ENCODE measurements at regions not wholly inside any gene's neighbourhood (a gene's known extent, or its start where the extent isn't known, plus 50 kb on each side); places are given as distances from the start of the nearest gene placed in this dataset.

DNA sequence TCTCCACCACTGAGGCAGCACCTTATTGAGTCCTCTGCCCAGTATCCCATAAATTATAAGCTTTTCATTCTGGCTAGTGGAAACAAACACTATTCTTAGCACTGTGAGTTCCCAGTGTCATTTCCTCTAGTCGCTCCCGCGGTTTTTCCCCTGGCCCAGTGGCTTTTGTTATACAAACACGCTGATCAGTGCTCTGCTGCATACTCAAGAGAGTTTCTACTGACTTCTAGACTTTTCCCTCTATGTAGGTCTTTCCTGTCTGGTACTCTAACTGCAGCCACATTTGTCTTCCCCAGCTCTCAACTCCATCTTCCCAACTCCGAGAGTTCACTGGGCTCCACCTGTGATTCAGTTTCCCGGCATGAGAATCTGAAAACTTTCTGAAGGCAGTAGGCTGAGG is 556.6 kb upstream of the SALL1 start:
- DNase-seq (no peak), ATAC-seq (no peak)
- Mint-ChIP-seq H3K4me1 (no peaks in the 10 kb centered on the region), H3K4me3 (no peak overlapping the region), H3K36me3 (ENCODE audit: low read depth) (no peaks in the 10 kb centered on the region), H3K9me3 (peaks cover 33% of the 10 kb centered on the region), H3K27ac (no peak overlapping the region), H3K27me3 (no peaks in the 10 kb centered on the region)

DNA sequence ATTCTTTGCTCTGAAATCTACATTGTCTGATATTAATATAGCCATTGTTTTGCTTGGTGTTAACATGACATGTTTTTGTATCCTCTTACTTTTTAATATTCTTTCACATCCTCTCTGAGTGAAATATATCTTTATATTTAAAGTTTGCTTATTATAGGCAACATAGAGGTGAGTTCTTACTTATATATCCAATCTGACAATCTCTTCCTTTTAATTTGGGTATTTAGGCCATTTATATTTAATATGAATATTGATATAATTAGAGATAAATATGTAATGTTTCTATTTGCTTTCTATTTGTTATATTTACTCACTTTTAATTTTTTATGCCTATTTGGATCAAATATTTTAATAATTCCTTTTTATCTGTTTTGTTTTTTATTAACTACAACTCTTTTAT is 554.1 kb upstream of the SALL1 start:
- H3K4me1 Mint-ChIP-seq: no peaks in the 10 kb centered on the region
- H3K36me3 Mint-ChIP-seq (ENCODE audit: low read depth): no peaks in the 10 kb centered on the region
- no peak for DNase-seq
- no peaks in the 10 kb centered on the region for H3K27me3 Mint-ChIP-seq
- no peak overlapping the region for H3K4me3 Mint-ChIP-seq
- ATAC-seq: no peak
- H3K9me3 Mint-ChIP-seq: peaks cover 33% of the 10 kb centered on the region
- H3K27ac Mint-ChIP-seq: no peak overlapping the region

DNA sequence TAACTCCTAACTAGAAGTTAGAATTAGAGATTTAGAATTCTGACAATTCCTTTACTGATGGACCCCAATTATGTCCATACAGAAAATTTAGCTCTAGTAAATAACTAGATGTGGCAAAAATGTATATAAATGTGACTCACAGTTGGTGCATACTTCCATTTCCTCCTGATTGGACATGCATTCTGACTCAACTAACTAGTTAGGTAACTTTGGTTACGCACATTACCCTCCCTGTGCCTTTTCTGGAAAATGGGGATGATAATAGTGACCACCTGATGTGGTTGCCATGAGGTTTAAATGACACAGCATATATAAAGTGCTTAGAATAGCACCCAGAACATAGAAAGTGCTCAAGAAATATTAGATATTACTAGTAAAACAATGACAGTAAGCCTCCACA is 550.0 kb upstream of the SALL1 start:
- no peak overlapping the region for H3K4me3 Mint-ChIP-seq
- no peaks in the 10 kb centered on the region for H3K27me3 Mint-ChIP-seq
- no peaks in the 10 kb centered on the region for H3K36me3 Mint-ChIP-seq (ENCODE audit: low read depth)
- ATAC-seq: no peak
- no peak for DNase-seq
- H3K9me3 Mint-ChIP-seq: peaks cover 19% of the 10 kb centered on the region
- no peak overlapping the region for H3K27ac Mint-ChIP-seq
- H3K4me1 Mint-ChIP-seq: no peaks in the 10 kb centered on the region

DNA sequence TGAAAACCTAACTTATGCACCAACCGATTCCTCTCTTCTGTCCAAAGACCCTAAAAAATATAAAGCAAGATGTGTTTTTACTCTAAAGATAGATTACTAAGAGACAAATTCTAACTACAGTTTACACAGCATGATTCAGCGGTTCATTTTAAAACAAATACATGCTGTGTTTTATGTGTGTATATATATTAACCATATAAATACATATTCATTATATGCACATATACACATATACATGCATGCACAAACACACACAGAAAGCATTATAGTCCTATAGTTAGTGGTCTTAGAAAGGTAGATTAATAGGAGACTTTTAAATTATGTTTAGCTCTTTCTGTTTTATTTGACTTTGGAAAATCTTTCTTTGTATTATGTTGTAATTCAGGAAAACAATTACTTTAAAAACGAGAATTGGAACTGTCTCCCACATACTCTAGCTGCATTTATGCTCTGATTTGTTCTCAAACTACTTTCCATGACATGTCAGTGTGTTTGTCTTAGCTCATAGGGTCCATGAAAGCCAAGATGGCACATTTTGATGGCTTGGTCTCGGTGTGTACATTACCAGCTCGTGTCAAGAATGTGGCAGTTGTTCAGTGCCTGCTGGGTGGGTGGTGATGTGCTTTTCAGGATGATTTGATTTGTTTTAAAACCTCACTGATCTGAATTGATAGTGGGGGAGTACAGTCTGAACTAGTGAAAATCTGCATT is 548.8 kb upstream of the SALL1 start:
- peaks cover 20% of the 10 kb centered on the region for H3K9me3 Mint-ChIP-seq
- no peaks in the 10 kb centered on the region for H3K36me3 Mint-ChIP-seq (ENCODE audit: low read depth)
- H3K4me1 Mint-ChIP-seq: no peaks in the 10 kb centered on the region
- ATAC-seq: no peak
- DNase-seq: no peak
- no peaks in the 10 kb centered on the region for H3K27me3 Mint-ChIP-seq
- H3K4me3 Mint-ChIP-seq: no peak overlapping the region
- no peak overlapping the region for H3K27ac Mint-ChIP-seq

DNA sequence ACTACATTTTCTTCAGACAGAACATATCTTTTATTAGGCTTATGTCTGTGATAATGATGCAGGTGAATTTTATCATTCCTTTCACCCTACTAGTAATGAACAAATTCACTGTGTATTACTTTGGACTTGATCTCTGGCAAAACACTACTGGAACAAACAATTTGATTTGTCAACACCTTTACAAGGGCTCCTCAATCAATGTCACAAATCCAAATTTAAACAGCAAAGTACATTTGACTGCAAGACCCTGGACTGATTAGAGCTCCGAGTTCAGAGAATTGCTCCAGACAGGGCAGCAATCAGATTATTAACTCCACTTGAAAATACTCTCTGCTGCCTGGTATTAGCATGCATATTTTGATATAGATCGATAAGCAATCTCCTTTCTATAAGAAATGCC is 547.6 kb upstream of the SALL1 start:
- no peak for ATAC-seq
- no peak overlapping the region for H3K27ac Mint-ChIP-seq

DNA sequence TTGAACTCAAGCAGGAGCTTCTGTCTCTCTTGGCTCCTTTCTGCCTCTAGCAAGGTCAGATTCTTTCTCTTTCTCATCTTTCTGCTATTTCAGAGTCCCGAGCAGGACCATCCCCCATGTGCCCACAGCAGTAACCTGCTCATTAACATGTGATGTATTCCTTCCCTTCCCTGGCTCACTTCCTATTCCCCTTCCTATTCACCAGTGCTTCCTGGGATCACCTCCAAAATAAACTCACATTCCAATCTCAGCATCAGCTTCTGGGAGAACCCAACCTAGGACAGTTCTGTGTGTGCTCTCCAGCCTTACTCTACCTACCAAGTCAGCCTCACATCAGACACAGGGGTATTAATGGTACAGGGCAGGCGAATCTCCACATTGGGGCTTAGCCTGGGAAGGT is 546.4 kb upstream of the SALL1 start:
- ATAC-seq (no peak), DNase-seq (no peak)
- Mint-ChIP-seq H3K9me3 (peaks cover 25% of the 10 kb centered on the region), H3K36me3 (ENCODE audit: low read depth) (no peaks in the 10 kb centered on the region), H3K27me3 (no peaks in the 10 kb centered on the region), H3K4me3 (no peak overlapping the region), H3K4me1 (no peaks in the 10 kb centered on the region), H3K27ac (no peak overlapping the region)

More for the DNA sequence above, 547.6 kb upstream of the SALL1 start:
- Mint-ChIP-seq H3K4me3 (no peak overlapping the region), H3K36me3 (ENCODE audit: low read depth) (no peaks in the 10 kb centered on the region), H3K27me3 (no peaks in the 10 kb centered on the region), H3K4me1 (no peaks in the 10 kb centered on the region), H3K9me3 (peaks cover 16% of the 10 kb centered on the region)
- no peak for DNase-seq

DNA sequence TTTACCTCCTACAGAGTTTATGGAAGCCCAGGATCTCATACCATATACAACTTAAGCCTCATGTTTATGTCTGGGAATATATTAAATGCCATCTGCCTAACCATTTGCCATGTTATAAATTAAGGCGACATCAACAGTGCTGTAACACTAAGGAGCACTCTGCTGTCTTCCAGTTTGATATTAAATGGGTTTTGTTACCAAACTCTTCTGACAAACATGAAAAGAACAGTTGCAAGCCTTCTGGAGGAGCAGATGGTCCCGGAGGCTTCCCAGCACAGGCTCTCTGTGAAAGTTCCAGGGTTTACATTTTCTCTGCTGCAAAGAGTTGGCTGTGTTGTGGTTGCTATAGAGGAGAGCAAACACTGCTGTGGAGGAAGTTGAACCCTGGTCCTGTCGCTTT is 545.3 kb upstream of the SALL1 start:
- no peak for ATAC-seq
- Mint-ChIP-seq H3K9me3 (peaks cover 25% of the 10 kb centered on the region), H3K36me3 (ENCODE audit: low read depth) (no peaks in the 10 kb centered on the region), H3K27ac (no peak overlapping the region), H3K4me1 (no peaks in the 10 kb centered on the region), H3K4me3 (no peak overlapping the region), H3K27me3 (no peaks in the 10 kb centered on the region)
- no peak for DNase-seq

DNA sequence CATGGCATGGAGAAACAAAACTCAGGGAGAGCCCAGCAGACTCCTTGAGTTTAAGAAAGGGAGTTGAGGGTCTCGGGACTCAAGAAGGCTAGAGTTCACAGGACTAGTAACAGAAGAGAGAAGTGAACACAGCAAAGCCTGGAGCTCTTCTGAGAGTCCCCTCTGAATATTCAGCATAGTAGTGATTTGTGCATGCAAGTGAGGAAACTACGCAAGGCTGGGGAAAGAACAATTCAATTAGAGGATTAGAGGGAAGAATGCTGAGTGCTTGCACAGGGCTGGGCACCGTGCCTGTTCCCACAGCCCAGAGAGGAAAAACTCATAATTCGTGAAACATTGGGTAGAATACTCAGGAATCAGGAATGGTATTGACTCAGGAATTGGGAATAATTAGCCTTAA is 540.0 kb upstream of the SALL1 start:
- H3K27me3 Mint-ChIP-seq: no peaks in the 10 kb centered on the region
- no peaks in the 10 kb centered on the region for H3K36me3 Mint-ChIP-seq (ENCODE audit: low read depth)
- no peak overlapping the region for H3K4me3 Mint-ChIP-seq
- peaks cover 30% of the 10 kb centered on the region for H3K9me3 Mint-ChIP-seq
- no peak overlapping the region for H3K27ac Mint-ChIP-seq
- DNase-seq: no peak
- ATAC-seq: no peak
- no peaks in the 10 kb centered on the region for H3K4me1 Mint-ChIP-seq

DNA sequence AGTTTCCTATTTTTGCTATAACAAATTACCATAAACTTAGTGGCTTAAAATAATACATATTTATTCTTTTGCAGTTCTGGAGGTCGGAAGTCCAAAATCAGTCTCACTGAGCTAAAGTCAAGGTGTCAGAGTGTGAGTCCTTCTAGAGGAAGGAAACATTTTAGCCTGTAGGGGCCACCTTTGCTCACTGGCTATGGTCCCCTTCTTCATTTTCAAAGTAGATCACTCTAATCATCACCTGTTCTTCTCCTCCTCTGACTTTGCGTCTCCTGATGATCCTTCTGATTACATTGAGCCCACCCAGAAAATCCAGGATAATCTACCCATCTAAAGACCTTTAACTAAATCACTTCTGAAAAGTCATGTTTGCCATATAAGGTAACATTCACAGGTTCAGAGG is 534.4 kb upstream of the SALL1 start:
- no peak for DNase-seq
- no peak overlapping the region for H3K27ac Mint-ChIP-seq
- no peak overlapping the region for H3K4me3 Mint-ChIP-seq
- H3K4me1 Mint-ChIP-seq: no peaks in the 10 kb centered on the region
- no peak for ATAC-seq
- no peaks in the 10 kb centered on the region for H3K27me3 Mint-ChIP-seq
- H3K9me3 Mint-ChIP-seq: peaks cover 18% of the 10 kb centered on the region
- H3K36me3 Mint-ChIP-seq (ENCODE audit: low read depth): no peaks in the 10 kb centered on the region

DNA sequence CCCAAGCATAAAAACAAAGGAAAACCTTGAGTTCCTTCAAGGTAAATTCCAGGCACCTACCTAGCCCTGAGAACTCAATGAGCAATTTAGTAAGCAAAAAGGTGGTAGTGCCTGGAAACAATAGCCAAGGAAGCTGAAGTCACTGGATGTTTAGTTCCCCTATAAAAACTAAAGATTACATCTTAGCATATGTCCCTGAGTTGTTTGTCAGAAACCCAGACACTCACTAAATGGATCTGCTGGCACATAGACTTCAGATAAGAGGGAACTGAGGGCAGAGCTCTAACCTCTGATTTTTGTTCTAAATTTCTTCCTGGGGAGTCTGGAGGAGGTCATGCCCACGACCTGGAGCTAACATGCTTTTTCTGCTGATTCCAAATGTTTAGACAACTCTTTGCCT is 532.8 kb upstream of the SALL1 start:
- no peak for DNase-seq
- H3K36me3 Mint-ChIP-seq (ENCODE audit: low read depth): no peaks in the 10 kb centered on the region
- H3K27ac Mint-ChIP-seq: no peak overlapping the region
- H3K4me1 Mint-ChIP-seq: no peaks in the 10 kb centered on the region
- H3K27me3 Mint-ChIP-seq: no peaks in the 10 kb centered on the region
- peaks cover 13% of the 10 kb centered on the region for H3K9me3 Mint-ChIP-seq
- ATAC-seq: no peak
- no peak overlapping the region for H3K4me3 Mint-ChIP-seq

DNA sequence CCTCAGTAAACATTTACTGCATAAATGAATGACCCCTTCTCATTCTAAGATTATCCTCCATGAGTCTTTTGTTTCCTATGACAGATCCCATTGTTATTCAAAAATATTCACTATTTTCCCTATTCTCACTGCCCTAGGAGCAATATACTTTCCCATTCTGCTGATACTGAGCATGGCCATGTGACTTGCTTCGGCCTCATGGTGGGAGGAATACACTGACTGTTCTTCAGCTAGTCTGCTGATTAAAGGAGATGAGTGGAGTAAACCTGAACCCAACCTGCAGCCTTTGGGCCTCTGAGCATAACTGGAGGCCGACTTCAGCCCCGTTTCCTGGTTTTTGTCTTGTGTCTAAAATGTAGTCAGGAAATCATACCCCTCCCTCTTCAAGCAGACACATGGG is 531.8 kb upstream of the SALL1 start:
- Mint-ChIP-seq H3K27me3 (no peaks in the 10 kb centered on the region), H3K27ac (no peak overlapping the region), H3K4me1 (no peaks in the 10 kb centered on the region), H3K4me3 (no peak overlapping the region), H3K36me3 (ENCODE audit: low read depth) (no peaks in the 10 kb centered on the region), H3K9me3 (peaks cover 13% of the 10 kb centered on the region)
- no peak for DNase-seq
- no peak for ATAC-seq

DNA sequence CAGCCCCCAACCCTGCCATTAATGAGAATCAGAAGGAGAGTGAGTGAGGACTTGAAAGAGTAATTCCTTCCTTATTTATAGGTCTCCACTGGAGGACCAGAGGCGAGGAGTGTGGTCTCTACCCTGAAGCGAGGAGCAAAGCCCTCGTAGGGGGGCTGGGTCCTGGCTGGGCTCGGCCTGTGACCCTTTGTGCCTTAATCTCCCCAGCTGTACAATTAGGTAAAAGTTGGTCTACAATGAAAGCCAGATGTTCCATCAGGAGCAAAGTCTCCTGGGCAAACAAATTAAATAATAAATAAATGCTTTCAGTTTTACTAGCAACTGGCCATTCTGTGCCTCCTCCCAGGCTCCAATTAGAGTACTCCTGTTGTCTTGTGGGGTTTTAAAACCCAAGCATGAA is 523.5 kb upstream of the SALL1 start:
- no peak for ATAC-seq
- Mint-ChIP-seq H3K27ac (no peak overlapping the region), H3K4me1 (no peaks in the 10 kb centered on the region), H3K36me3 (ENCODE audit: low read depth) (no peaks in the 10 kb centered on the region), H3K4me3 (no peak overlapping the region), H3K27me3 (no peaks in the 10 kb centered on the region), H3K9me3 (peaks cover 7% of the 10 kb centered on the region)
- DNase-seq: no peak

DNA sequence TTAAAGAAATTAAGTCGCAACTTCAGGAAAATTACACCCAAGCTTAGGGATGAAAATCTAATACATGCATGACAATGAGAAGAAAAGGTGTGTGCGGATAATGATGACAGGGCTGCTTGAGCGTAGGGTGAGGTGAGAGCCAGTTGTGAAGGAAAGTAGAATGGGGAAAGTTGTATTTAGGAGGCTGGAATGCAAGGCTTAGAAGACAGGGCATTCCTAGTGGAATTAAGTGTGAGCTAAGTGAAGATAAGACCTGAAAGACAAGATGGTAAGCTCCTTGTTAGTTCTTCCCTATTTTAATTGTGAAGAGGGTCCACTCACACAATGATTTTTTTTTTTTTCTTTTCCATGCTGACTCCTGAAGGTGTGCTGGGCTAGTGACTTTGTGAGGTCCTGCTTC is 519.5 kb upstream of the SALL1 start:
- DNase-seq (no peak), ATAC-seq (no peak)
- no peaks in the 10 kb centered on the region for H3K4me1 Mint-ChIP-seq
- H3K27me3 Mint-ChIP-seq: no peaks in the 10 kb centered on the region
- H3K27ac Mint-ChIP-seq: no peak overlapping the region
- H3K4me3 Mint-ChIP-seq: no peak overlapping the region
- H3K36me3 Mint-ChIP-seq (ENCODE audit: low read depth): no peaks in the 10 kb centered on the region
- peaks cover 7% of the 10 kb centered on the region for H3K9me3 Mint-ChIP-seq

DNA sequence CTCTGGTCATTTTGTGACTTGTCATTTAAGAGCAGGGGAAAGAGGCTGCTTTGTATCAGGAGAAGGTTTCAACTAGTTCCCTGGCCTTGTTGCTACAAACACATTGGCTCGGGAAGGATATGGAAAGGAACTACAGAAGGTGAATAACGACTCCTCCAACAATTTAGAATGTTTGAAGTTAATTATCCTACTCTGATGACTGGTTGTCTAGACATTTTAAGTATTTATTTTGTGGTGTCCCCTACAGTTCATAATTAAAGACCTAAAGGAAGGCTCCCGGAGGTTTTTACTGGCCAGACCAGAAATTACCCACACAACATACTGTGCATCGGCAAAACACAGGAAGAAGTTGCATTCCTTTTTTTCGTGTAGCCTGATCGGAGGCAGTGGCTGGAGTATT is 515.8 kb upstream of the SALL1 start:
- Mint-ChIP-seq H3K9me3 (peaks cover 3% of the 10 kb centered on the region), H3K36me3 (ENCODE audit: low read depth) (no peaks in the 10 kb centered on the region), H3K4me3 (no peak overlapping the region), H3K27ac (no peak overlapping the region), H3K4me1 (no peaks in the 10 kb centered on the region), H3K27me3 (no peaks in the 10 kb centered on the region)
- DNase-seq (no peak), ATAC-seq (no peak)

DNA sequence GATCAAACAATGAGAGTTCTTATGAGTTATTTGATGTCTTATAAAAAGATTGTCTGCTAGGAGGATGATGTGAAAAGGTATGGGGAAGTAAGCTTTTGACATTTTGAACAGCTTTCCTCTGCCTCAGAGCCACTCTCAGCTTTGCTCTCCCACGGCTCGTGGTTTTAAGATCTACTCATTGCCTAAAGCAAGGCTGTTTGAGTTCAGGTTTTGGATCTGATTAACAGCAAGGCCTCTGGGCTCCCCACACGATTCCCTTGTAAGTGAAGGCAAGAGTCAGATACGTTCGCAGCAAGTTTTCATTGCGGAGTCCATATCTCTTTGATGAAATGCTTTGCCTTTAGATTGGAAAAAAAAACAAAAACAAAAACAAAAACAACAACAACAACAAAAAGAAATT is 515.0 kb upstream of the SALL1 start:
- Mint-ChIP-seq H3K9me3 (peaks cover 3% of the 10 kb centered on the region), H3K27me3 (no peaks in the 10 kb centered on the region), H3K27ac (no peak overlapping the region), H3K4me1 (no peaks in the 10 kb centered on the region), H3K4me3 (no peak overlapping the region), H3K36me3 (ENCODE audit: low read depth) (no peaks in the 10 kb centered on the region)
- DNase-seq: no peak
- no peak for ATAC-seq

DNA sequence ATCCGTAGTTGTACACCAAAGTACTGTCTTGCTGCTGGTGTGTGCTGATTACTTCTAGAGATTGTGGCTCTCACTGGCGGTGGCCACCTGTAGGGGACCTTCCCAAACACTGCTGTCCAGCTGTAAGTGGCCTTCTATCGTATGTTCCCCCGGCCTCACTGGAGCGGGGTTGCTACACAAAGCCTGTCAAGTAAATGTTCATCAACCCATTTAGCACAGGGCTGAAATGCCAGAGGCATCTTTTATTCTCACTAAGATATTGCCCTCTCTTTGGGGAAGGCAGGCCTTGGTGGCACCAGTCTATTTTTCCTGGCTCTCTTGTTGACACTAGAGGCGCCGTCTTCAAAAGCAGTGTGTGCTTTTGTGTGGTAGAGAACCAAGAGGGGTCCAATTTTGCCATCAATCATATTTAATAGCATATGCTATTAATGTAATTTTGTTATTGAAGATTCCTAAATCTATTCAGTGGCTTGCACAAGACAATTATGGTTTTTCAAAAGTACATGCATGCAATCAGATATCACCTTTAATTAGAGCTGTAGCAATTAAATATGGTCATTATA is 514.4 kb upstream of the SALL1 start:
- no peaks in the 10 kb centered on the region for H3K4me1 Mint-ChIP-seq
- H3K27ac Mint-ChIP-seq: no peak overlapping the region
- H3K27me3 Mint-ChIP-seq: no peaks in the 10 kb centered on the region
- H3K9me3 Mint-ChIP-seq: peaks cover 3% of the 10 kb centered on the region
- no peaks in the 10 kb centered on the region for H3K36me3 Mint-ChIP-seq (ENCODE audit: low read depth)
- DNase-seq (no peak), ATAC-seq (no peak)
- no peak overlapping the region for H3K4me3 Mint-ChIP-seq
